ENCODE measurements at regions not wholly inside any gene's neighbourhood (a gene's known extent, or its start where the extent isn't known, plus 50 kb on each side); places are given as distances from the start of the nearest gene placed in this dataset.

GRCh38 chr16:7044331-7044730 lies 288.3 kb upstream of the RBFOX1 start:
- Histone ChIP-seq H3K27ac (ENCODE audit: low read depth, low read length) (no peak overlapping the region), H3K27me3 (ENCODE audit: insufficient read depth, low read length) (no peaks in the 10 kb centered on the region), H3K9me3 (ENCODE audit: control insufficient read depth in 1 of 2, low read length in 2 of 2) (peaks cover 0 to 5% of the 10 kb centered on the region in 2 donors), H3K36me3 (ENCODE audit: insufficient read depth, low read length) (no peaks in the 10 kb centered on the region), H3K4me3 (ENCODE audit: low read length in 2 of 2) (no peak overlapping the region), H3K4me1 (ENCODE audit: insufficient read depth, low read length) (no peaks in the 10 kb centered on the region)
- intact Hi-C loops (cut with micrococcal nuclease) = no loop called here
- no peak for DNase-seq
- ChIA-PET CTCF (ENCODE audit: partially characterized antibody) (no interaction called here), POLR2A (ENCODE audit: partially characterized antibody) (no interaction called here)
- Mint-ChIP-seq H3K27me3 (no peaks in the 10 kb centered on the region), H3K4me3 (no peak overlapping the region), H3K9me3 (peaks cover 7 to 37% (median 23%) of the 10 kb centered on the region in 8 donors), H3K4me1 (no peaks in the 10 kb centered on the region), H3K27ac (no peak overlapping the region), H3K36me3 (no peaks in the 10 kb centered on the region)

GRCh38 chr16:7038475-7038874 lies 294.2 kb upstream of the RBFOX1 start:
- H3K9me3 ChIP-seq (ENCODE audit: control insufficient read depth in 1 of 2, low read length in 2 of 2) = peaks cover 0 to 11% of the 10 kb centered on the region in 2 donors
- Mint-ChIP-seq H3K4me3 (no peak overlapping the region), H3K4me1 (no peaks in the 10 kb centered on the region), H3K36me3 (no peaks in the 10 kb centered on the region), H3K9me3 (peaks cover 4 to 21% (median 15%) of the 10 kb centered on the region in 8 donors), H3K27ac (no peak overlapping the region), H3K27me3 (no peaks in the 10 kb centered on the region)
- no peaks in the 10 kb centered on the region for H3K27me3 ChIP-seq (ENCODE audit: insufficient read depth, low read length)
- no peaks in the 10 kb centered on the region for H3K36me3 ChIP-seq (ENCODE audit: insufficient read depth, low read length)
- ChIA-PET POLR2A (ENCODE audit: partially characterized antibody) (no interaction called here), CTCF (ENCODE audit: partially characterized antibody) (no interaction called here)
- no peak overlapping the region for H3K4me3 ChIP-seq (ENCODE audit: low read length in 2 of 2)
- intact Hi-C loops (cut with micrococcal nuclease) = no loop called here
- no peaks in the 10 kb centered on the region for H3K4me1 ChIP-seq (ENCODE audit: insufficient read depth, low read length)
- no peak for DNase-seq
- no peak overlapping the region for H3K27ac ChIP-seq (ENCODE audit: low read depth, low read length)

GRCh38 chr16:7037495-7037894 lies 295.1 kb upstream of the RBFOX1 start:
- no peaks in the 10 kb centered on the region for H3K4me1 Mint-ChIP-seq

GRCh38 chr16:7031031-7031430 lies 301.6 kb upstream of the RBFOX1 start:
- intact Hi-C loops (cut with micrococcal nuclease) = no loop called here
- ChIA-PET POLR2A (ENCODE audit: partially characterized antibody) (no interaction called here), CTCF (ENCODE audit: partially characterized antibody) (no interaction called here)
- Mint-ChIP-seq H3K9me3 (peaks cover 2 to 33% (median 20%) of the 10 kb centered on the region in 8 donors), H3K36me3 (no peaks in the 10 kb centered on the region), H3K27me3 (no peaks in the 10 kb centered on the region), H3K4me1 (no peaks in the 10 kb centered on the region), H3K27ac (no peak overlapping the region), H3K4me3 (no peak overlapping the region)
- H3K27me3 ChIP-seq (ENCODE audit: insufficient read depth, low read length) = no peaks in the 10 kb centered on the region
- H3K27ac ChIP-seq (ENCODE audit: low read depth, low read length) = no peak overlapping the region
- no peak overlapping the region for H3K4me3 ChIP-seq (ENCODE audit: low read length in 2 of 2)
- H3K36me3 ChIP-seq (ENCODE audit: insufficient read depth, low read length) = no peaks in the 10 kb centered on the region
- DNase-seq = no peak
- peaks cover 0 to 6% of the 10 kb centered on the region in 2 donors for H3K9me3 ChIP-seq (ENCODE audit: control insufficient read depth in 1 of 2, low read length in 2 of 2)
- no peaks in the 10 kb centered on the region for H3K4me1 ChIP-seq (ENCODE audit: insufficient read depth, low read length)

More at GRCh38 chr16:7037495-7037894, 295.1 kb upstream of the RBFOX1 start:
- Mint-ChIP-seq H3K27me3 (no peaks in the 10 kb centered on the region), H3K9me3 (peaks cover 4 to 20% (median 12%) of the 10 kb centered on the region in 8 donors), H3K27ac (no peak overlapping the region), H3K4me3 (no peak overlapping the region), H3K36me3 (no peaks in the 10 kb centered on the region)
- no peaks in the 10 kb centered on the region for H3K27me3 ChIP-seq (ENCODE audit: insufficient read depth, low read length)
- ChIA-PET CTCF (ENCODE audit: partially characterized antibody) (interaction anchor here (0.7 kb wide), 1 partner anchor 661 kb away, joined by 4 read pairs; no protein-coding TSS in a partner anchor), POLR2A (ENCODE audit: partially characterized antibody) (no interaction called here)
- peaks cover 0 to 11% of the 10 kb centered on the region in 2 donors for H3K9me3 ChIP-seq (ENCODE audit: control insufficient read depth in 1 of 2, low read length in 2 of 2)
- no peak overlapping the region for H3K4me3 ChIP-seq (ENCODE audit: low read length in 2 of 2)
- DNase-seq = no peak
- H3K27ac ChIP-seq (ENCODE audit: low read depth, low read length) = no peak overlapping the region
- H3K36me3 ChIP-seq (ENCODE audit: insufficient read depth, low read length) = no peaks in the 10 kb centered on the region
- no peaks in the 10 kb centered on the region for H3K4me1 ChIP-seq (ENCODE audit: insufficient read depth, low read length)
- intact Hi-C loops (cut with micrococcal nuclease) = no loop called here

- H3K9me3 Mint-ChIP-seq = peaks cover 2 to 32% (median 18%) of the 10 kb centered on the region in 8 donors
- no peaks in the 10 kb centered on the region for H3K36me3 Mint-ChIP-seq
- no peaks in the 10 kb centered on the region for H3K4me1 Mint-ChIP-seq
- no peaks in the 10 kb centered on the region for H3K27me3 Mint-ChIP-seq
- POLR2A ChIA-PET (ENCODE audit: partially characterized antibody) = no interaction called here
- no peaks in the 10 kb centered on the region for H3K9me3 ChIP-seq (ENCODE audit: control insufficient read depth in 1 of 2, low read length in 2 of 2)
- H3K4me3 Mint-ChIP-seq = no peak overlapping the region
- intact Hi-C loops (cut with micrococcal nuclease) = no loop called here
- no peak for DNase-seq
- no peak overlapping the region for H3K4me3 ChIP-seq (ENCODE audit: low read length in 2 of 2)
- CTCF ChIA-PET (ENCODE audit: partially characterized antibody) = no interaction called here
- H3K27me3 ChIP-seq (ENCODE audit: insufficient read depth, low read length) = no peaks in the 10 kb centered on the region
- H3K27ac ChIP-seq (ENCODE audit: low read depth, low read length) = no peak overlapping the region
- no peaks in the 10 kb centered on the region for H3K36me3 ChIP-seq (ENCODE audit: insufficient read depth, low read length)
- no peaks in the 10 kb centered on the region for H3K4me1 ChIP-seq (ENCODE audit: insufficient read depth, low read length)
- H3K27ac Mint-ChIP-seq = no peak overlapping the region
Observed at GRCh38 chr16:7027401-7027800, 305.2 kb upstream of the RBFOX1 start.

GRCh38 chr16:7026639-7027038 lies 306.0 kb upstream of the RBFOX1 start:
- intact Hi-C loops (cut with micrococcal nuclease) = no loop called here
- ChIA-PET POLR2A (ENCODE audit: partially characterized antibody) (no interaction called here), CTCF (ENCODE audit: partially characterized antibody) (no interaction called here)
- Histone ChIP-seq H3K36me3 (ENCODE audit: insufficient read depth, low read length) (no peaks in the 10 kb centered on the region), H3K4me3 (ENCODE audit: low read length in 2 of 2) (no peak overlapping the region), H3K9me3 (ENCODE audit: control insufficient read depth in 1 of 2, low read length in 2 of 2) (no peaks in the 10 kb centered on the region), H3K27me3 (ENCODE audit: insufficient read depth, low read length) (no peaks in the 10 kb centered on the region), H3K27ac (ENCODE audit: low read depth, low read length) (no peak overlapping the region), H3K4me1 (ENCODE audit: insufficient read depth, low read length) (no peaks in the 10 kb centered on the region)
- no peak overlapping the region for H3K4me3 Mint-ChIP-seq
- DNase-seq = no peak
- no peak overlapping the region for H3K27ac Mint-ChIP-seq
- no peaks in the 10 kb centered on the region for H3K36me3 Mint-ChIP-seq
- no peaks in the 10 kb centered on the region for H3K4me1 Mint-ChIP-seq
- H3K9me3 Mint-ChIP-seq = peaks cover 2 to 32% (median 18%) of the 10 kb centered on the region in 8 donors
- H3K27me3 Mint-ChIP-seq = no peaks in the 10 kb centered on the region

GRCh38 chr16:7025616-7026190 lies 306.9 kb upstream of the RBFOX1 start:
- H3K9me3 ChIP-seq (ENCODE audit: control insufficient read depth in 1 of 2, low read length in 2 of 2) = no peaks in the 10 kb centered on the region
- H3K36me3 ChIP-seq (ENCODE audit: insufficient read depth, low read length) = no peaks in the 10 kb centered on the region
- Mint-ChIP-seq H3K27ac (no peak overlapping the region), H3K9me3 (peaks cover 2 to 26% (median 16%) of the 10 kb centered on the region in 8 donors), H3K36me3 (no peaks in the 10 kb centered on the region), H3K4me1 (no peaks in the 10 kb centered on the region), H3K4me3 (no peak overlapping the region), H3K27me3 (no peaks in the 10 kb centered on the region)
- no peak overlapping the region for H3K27ac ChIP-seq (ENCODE audit: low read depth, low read length)
- ChIA-PET CTCF (ENCODE audit: partially characterized antibody) (no interaction called here), POLR2A (ENCODE audit: partially characterized antibody) (no interaction called here)
- intact Hi-C loops (cut with micrococcal nuclease) = no loop called here
- H3K27me3 ChIP-seq (ENCODE audit: insufficient read depth, low read length) = no peaks in the 10 kb centered on the region
- H3K4me3 ChIP-seq (ENCODE audit: low read length in 2 of 2) = no peak overlapping the region
- H3K4me1 ChIP-seq (ENCODE audit: insufficient read depth, low read length) = no peaks in the 10 kb centered on the region
- DNase-seq = no peak

Measured in CD4-positive, alpha-beta memory T cell (primary cell).